DMS53 treated with DMSO at 0.1 percent for 48 hours (cell line): ENCODE measurements at regions not wholly inside any gene's neighbourhood (a gene's known extent, or its start where the extent isn't known, plus 50 kb on each side); places are given as distances from the start of the nearest gene placed in this dataset.
"Not testable (repeated sequence)": the region's sequence is repeated elsewhere in the genome, so short reads cannot be mapped to it uniquely, and the experiment has no call there.

Experiments used
- DNase-seq: peaks from one replicate; lab custom pipeline; 2025; ENCODE audit not compliant: unreplicated experiment; lab: John Stamatoyannopoulos, UW

GRCh38 chr11:96760306-96760705 is 370.5 kb downstream of the JRKL start:
- DNase-seq = no peak

- DNase-seq = no peak
Observed at GRCh38 chr11:96760815-96761214, 371.0 kb downstream of the JRKL start.

DNA sequence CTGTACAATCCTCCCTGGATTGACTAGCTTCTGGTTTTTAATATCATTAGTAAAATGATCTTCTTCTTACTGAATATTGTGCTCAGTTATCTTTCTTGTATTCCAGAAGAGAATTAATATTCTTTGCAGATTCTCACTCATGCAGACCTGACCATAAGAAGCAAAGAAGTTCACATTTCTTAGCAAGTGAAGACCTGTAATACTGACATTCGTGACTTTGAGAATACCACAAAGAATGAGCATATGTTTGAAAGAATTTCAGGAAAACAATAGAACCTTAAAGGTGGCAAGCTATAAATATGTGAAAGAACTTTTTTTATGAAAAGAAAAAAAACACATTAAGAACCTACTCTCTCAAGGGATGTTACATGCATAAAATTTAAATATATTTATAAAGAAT is 371.6 kb downstream of the JRKL start:
- DNase-seq = no peak

GRCh38 chr11:96763244-96763643 is 373.4 kb downstream of the JRKL start:
- no peak for DNase-seq

- no peak for DNase-seq
Observed at GRCh38 chr11:96778272-96778671, 388.5 kb downstream of the JRKL start.

DNA sequence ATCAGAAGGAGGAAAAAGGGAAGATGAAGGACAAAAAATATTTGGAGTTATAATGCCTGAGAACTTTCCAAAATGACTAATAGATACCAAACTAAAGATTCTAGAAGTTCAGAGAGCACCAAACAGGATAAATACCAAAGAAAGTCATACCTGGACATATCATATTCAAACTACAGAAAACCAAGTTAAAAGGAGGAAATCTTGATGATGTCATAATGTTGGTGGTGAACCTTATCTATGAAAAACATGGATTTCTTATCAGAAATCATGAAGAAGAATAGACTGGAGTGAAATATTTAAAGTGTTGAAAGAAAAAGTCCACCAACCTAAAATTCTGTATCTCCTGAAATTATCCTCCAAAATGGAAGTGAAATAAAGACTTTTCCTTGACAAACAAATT is 389.2 kb downstream of the JRKL start:
- no peak for DNase-seq

GRCh38 chr11:96781082-96781481 is 391.3 kb downstream of the JRKL start:
- no peak for DNase-seq

- peak; percentile 19 for DNase-seq
Observed at GRCh38 chr11:96782632-96783031, 392.8 kb downstream of the JRKL start.

- DNase-seq = no peak
Observed at GRCh38 chr11:96783311-96783710, 393.5 kb downstream of the JRKL start.

DNA sequence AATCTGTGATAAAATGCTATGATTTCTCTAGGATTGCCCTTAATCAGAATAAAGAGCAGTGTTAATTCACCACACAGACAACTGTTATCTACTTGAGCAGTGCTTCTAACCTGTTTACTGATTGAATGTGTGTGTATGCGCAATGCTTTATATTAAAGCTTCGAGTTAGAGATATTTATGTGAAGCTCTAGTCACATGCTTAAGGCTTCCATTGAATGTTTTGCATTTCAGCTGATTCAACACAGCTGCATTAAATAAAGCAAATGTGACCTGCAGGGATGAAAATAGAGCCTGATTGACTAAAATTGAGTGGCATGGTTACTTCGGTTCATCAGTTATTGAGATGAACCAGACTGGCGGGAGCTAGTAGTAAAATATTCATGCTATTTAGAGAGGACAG is 395.3 kb downstream of the JRKL start:
- DNase-seq = no peak

DNA sequence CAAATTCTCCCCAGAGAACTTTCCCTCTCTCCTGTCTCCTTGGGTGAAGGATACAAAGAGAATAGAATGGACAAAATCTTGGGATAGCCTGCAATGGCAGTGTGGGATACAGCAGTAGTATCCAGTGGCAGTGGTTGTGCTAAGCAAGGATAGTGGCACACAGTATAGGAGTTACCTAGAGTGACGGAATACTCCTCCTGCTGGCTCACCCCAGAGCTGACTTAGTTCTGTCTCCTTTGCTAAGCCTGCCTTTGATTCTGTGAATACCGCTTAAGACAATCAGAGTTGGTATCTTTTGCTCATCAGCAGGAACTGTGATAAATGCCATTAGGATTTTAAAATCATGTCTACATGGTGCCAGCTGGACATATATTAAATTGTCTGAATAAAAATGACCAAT is 404.3 kb downstream of the JRKL start:
- DNase-seq = no peak

DNA sequence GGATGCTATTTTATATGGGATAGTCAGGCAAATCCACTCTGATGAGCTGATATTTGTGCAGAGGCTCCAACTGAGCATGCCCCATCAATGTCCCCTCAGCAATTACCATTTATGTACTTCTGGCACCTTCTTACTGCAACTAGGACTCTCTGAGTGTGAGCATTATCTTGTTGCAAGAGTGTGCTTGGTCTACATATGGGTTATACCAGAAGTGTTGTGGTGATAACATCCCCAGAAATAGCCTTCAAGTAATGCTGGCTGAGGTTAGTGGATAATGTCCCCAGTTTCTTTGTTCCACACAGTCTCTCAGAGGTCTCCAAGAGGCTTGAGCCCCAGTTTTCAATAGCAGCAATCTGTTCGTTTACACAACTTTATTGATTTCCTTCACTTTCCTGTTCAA is 408.6 kb downstream of the JRKL start:
- no peak for DNase-seq

DNA sequence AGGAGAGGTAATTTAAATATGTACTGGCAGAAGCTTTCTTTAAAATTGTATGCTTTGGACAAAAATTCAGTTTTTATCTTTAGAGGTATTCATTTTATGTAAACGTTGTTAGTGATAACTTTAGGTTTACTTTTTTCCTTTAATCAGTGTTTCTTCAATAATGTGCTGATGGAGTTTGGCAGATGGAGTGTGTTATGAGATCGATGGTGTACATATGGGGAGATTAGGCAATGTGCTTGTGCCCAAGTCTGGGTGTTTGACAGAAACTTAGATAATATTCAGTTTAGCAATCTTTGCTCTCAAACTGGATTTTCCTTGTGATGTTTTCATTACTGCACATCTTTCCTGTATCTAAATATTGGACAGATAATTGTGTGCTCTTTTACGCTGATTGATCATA is 425.4 kb downstream of the JRKL start:
- no peak for DNase-seq

DNA sequence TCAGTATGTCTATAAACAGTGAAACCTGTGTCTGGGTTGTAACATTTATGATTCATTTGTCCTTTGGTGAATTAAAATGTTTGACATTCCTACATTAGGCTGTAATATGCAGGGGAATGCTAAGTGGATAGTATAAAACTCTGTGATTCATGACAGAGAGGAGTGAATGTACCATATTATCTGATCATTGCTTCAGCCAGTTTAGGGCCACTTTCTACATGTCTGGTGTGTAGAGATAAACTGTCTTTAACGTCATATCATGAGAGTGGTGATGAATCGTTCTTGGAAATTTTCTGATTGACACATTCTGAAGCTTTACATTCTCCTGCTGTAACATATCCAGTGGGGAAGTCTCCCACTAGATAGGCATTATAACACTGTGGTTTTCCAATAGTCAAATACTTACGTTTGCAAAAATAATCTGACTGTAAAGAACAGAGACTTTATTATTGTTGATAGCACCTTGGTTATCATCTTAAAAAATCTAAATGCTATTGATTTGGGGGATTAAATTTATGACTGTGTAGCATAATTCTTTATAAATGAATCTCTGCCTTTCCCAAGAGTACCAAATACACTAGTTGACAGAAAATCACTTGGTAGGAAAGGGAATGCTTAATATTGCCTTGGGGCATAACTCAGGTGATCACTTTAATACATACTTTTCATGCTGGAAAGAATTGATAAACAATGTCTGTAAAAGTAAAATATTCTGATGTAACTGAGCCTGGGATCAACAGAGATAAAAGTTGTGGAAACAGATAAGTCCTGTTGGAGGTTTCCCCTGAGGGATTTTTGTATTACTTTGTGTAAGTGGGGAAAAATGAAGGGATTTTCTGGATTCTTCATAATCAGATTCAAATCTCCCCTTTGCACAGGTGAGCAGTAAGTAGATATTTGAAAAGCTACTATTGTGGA is 427.9 kb downstream of the JRKL start:
- DNase-seq = no peak

DNA sequence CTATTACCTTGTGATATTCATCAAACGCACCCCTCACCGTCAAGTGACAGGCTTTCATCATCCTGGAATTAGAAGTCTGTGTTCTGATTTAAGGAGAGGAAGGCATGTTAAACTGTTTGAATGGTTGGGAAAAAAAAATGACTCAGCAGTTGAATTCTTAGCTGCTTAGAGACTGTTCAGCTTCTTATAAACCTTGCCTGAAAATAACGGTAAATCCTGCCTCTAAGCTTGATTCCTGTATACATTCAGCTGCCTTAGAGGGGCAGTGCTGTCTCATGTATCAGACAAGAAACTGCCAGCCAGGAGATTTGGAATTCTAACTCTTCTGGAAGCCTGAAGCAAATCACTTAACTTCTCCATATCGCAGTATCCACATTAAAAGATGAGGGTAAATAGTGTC is 437.4 kb downstream of the JRKL start:
- DNase-seq = peak; percentile 14

DNA sequence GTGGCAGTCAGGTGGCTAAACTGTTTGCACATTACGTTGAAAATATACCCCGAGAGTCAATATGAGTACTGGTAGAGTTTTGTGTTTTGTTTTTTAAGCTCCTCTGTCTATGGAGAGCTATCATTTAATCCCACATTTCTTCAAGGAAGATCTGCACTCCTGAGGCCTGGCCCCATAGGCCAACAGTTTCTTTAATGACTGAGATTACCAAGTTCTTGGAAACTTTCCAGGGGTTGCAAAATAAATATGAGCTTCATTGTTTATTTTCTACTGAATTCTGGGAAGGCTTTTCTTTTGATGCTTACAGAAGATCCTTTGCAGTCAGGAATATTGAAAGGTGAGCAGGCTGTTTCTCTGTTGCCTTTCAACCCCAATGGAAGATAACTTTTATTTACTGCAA is 452.0 kb downstream of the JRKL start:
- no peak for DNase-seq

GRCh38 chr11:96842731-96843130 is 452.9 kb downstream of the JRKL start:
- DNase-seq = no peak

DNA sequence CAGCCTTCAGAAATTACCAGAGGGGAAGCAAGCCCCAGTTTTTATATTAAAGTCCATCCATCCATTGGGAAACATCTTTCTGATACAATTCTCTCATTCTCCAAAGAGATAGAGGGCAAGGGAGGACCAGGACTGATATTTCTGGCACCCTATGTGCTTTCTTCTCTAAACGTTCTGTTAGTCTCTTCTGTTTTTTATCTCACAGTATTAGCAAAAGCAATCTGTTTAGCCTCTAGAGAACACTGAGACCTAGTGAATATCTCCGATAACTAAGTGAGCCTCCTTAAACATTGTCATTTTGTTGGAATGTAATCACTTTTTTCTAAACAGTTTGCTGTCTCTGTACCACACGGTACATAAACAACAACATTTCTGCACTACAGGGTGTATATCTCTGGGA is 464.6 kb downstream of the JRKL start:
- no peak for DNase-seq

- DNase-seq = not testable (repeated sequence)
Observed at GRCh38 chr11:96861722-96862121, 471.9 kb downstream of the JRKL start.

DNA sequence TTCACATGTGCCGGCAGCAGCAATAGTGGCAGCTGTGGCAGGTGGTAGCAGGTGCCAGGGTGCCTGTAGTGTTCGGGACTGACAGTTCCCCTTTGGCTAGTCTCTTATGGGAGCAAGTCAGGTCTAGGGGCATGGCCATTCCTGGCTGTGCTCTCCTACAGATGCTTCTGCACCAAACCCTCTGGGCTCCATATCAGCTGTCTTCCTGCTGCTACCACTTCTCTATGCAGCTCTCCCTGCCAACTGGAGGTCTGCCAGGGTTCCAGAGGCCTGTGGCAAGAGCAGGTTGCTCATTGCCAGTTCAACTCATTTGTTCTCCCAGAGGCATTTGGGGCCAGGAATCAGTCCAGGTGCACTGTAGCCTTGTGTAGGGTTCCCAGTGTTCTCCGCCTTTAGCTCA is 473.7 kb downstream of the JRKL start:
- DNase-seq = no peak

DNA sequence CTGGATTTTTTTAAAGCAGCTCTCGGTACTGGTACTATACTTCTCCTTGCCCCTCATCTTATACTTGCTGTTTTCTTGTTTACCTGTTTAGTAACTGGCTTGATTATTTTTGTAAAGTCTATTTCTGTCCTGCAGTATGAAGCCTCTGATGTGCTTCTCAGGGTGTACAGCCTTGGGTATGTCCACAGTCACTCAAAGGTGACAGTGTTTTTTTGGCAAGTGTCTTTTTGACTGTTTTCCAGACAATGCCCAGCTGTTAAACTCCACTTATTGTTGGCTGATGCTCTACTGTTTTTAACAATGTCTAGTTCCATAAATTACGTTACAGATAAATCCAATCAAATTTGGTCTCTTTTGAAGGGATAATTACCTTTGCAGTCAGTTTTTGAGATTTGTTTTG is 475.2 kb downstream of the JRKL start:
- DNase-seq = no peak

- DNase-seq = no peak
Observed at GRCh38 chr11:96869207-96869606, 479.4 kb downstream of the JRKL start.

GRCh38 chr11:96875712-96876111 is 485.9 kb downstream of the JRKL start:
- no peak for DNase-seq
